LNCAP (cell line): ENCODE measurements at regions not wholly inside any gene's neighbourhood (a gene's known extent, or its start where the extent isn't known, plus 50 kb on each side); places are given as distances from the start of the nearest gene placed in this dataset.

Experiments
- CTCF ChIP-seq: fragments of 450-650 bp; IDR thresholded peaks from 2 replicates; pipeline ENCODE4 v1.5.1; 2017; ENCODE audit warnings: mild to moderate bottlenecking

GRCh38 chr6:147947521-147947920 lies 395.1 kb upstream of the SASH1 start:
- TF ChIP-seq CTCF = no peak

GRCh38 chr6:147949981-147950622 lies 392.5 kb upstream of the SASH1 start:
- TF ChIP-seq CTCF = no peak

- TF ChIP-seq CTCF = no peak
These were observed 392.0 kb upstream of the SASH1 start for GRCh38 chr6:147950623-147950987.

- no peak for TF ChIP-seq CTCF
These were observed 390.9 kb upstream of the SASH1 start for GRCh38 chr6:147951726-147952125.

GRCh38 chr6:147954938-147955337 lies 387.7 kb upstream of the SASH1 start:
- no peak for TF ChIP-seq CTCF

GRCh38 chr6:147958683-147959082 lies 384.0 kb upstream of the SASH1 start:
- TF ChIP-seq CTCF = no peak

- no peak for TF ChIP-seq CTCF
These were observed 381.0 kb upstream of the SASH1 start for GRCh38 chr6:147961481-147962141.
